T-helper 17 cell (primary cell): ENCODE measurements at regions not wholly inside any gene's neighbourhood (a gene's known extent, or its start where the extent isn't known, plus 50 kb on each side); places are given as distances from the start of the nearest gene placed in this dataset.

ENCODE experiments used
- ATAC-seq: fragments of 150-1000 bp; cut with Tn5 transposase; 2 replicates; pipeline ENCODE4 v1.10.0; 2021; ENCODE audit warnings: mild to moderate bottlenecking, moderate library complexity
- DNase-seq, 3 donors: peaks; one replicate each; pipeline versions ENCODE4 v3.0.0 to v3.0.0-alpha.2; 2020 to 2021
- H3K9me3 ChIP-seq: one replicate; pipeline ENCODE4 v1.7.0; 2013; ENCODE audit warnings: low read length, mild to moderate bottlenecking; ENCODE audit not compliant: control insufficient read depth, poor library complexity, severe bottlenecking
- H3K27ac Mint-ChIP-seq: one replicate; pipeline ENCODE4 v1.8.0; 2022; ENCODE audit warnings: mild to moderate bottlenecking, moderate library complexity, mixed read lengths
- H3K27me3 Mint-ChIP-seq: one replicate; pipeline ENCODE4 v1.8.0; 2022; ENCODE audit warnings: mixed read lengths
- H3K36me3 Mint-ChIP-seq: one replicate; pipeline ENCODE4 v1.8.0; 2022; ENCODE audit warnings: low read depth, mixed read lengths
- H3K4me1 Mint-ChIP-seq: one replicate; pipeline ENCODE4 v1.8.0; 2022; ENCODE audit warnings: mild to moderate bottlenecking, mixed read lengths
- H3K4me3 Mint-ChIP-seq: one replicate; pipeline ENCODE4 v1.8.0; 2022; ENCODE audit warnings: mild to moderate bottlenecking, moderate library complexity, mixed read lengths

DNA sequence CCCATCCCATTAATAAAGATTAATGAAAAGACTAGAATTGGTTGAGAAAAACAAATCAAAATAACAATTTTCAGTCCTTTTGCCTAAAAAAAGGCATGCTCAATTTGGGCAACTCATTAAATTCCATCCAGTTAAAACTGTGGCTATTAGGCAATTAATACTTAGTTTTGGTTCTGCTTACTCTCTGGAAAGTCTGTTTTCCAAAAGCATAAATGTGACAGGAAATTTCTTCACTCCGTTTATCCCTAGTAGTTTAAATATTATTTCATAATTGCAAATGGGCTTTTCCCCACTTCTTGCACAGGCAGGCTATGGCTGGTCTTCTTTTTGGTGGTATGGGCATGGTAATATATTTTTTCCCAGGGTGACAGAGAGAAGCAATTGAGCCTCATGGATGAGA lies 373.3 kb upstream of the KLF4 start:
- Mint-ChIP-seq H3K27ac (no peak overlapping the region), H3K27me3 (no peaks in the 10 kb centered on the region), H3K4me1 (no peaks in the 10 kb centered on the region), H3K4me3 (no peak overlapping the region), H3K36me3 (no peaks in the 10 kb centered on the region)
- DNase-seq: no peak
- ATAC-seq: no peak
- H3K9me3 ChIP-seq: no peaks in the 10 kb centered on the region

DNA sequence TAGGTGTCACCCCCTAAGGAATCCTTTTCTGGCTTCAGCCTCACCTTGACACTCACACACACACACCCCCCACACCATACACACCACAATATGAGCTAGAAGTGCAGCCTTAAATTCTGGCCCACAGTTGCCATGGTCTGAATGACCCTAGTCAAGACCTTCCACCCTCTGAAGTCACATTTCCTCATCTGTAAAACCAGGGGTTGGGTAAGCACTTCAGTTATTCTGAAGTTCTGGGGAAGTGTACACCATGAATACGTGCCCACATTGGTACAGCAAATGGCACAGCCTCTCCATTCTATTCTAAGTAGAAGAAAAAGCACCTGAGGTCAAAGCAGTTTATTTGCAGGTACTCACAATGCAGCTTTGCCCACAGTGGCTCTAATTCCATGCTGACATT lies 372.8 kb upstream of the KLF4 start:
- no peak for ATAC-seq

DNA sequence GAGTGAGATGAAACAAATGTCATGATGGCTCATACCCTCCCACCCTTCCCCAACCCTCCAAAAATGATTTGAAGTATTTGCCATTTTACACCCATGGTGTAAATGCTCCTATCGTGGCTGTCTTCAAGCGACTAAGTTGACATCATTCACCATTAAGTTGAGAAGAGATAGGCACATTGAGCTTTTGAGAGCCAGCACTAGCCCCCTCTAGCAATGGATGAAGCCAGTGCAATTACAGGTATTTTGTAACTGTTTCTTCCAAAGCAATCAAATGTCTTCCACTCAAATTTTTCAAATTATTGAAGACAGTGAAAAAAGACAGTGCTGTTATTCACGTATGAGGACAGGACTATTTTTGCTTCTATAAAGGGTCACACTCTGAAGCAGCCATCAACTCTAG lies 371.5 kb upstream of the KLF4 start:
- no peaks in the 10 kb centered on the region for H3K9me3 ChIP-seq
- no peaks in the 10 kb centered on the region for H3K4me1 Mint-ChIP-seq
- no peak for DNase-seq
- no peak overlapping the region for H3K4me3 Mint-ChIP-seq
- no peaks in the 10 kb centered on the region for H3K36me3 Mint-ChIP-seq
- no peaks in the 10 kb centered on the region for H3K27me3 Mint-ChIP-seq
- H3K27ac Mint-ChIP-seq: no peak overlapping the region
- no peak for ATAC-seq

More for the DNA sequence above, 372.8 kb upstream of the KLF4 start:
- Mint-ChIP-seq H3K27me3 (no peaks in the 10 kb centered on the region), H3K4me3 (no peak overlapping the region), H3K4me1 (no peaks in the 10 kb centered on the region), H3K36me3 (no peaks in the 10 kb centered on the region), H3K27ac (no peak overlapping the region)
- H3K9me3 ChIP-seq: no peaks in the 10 kb centered on the region
- DNase-seq: no peak

DNA sequence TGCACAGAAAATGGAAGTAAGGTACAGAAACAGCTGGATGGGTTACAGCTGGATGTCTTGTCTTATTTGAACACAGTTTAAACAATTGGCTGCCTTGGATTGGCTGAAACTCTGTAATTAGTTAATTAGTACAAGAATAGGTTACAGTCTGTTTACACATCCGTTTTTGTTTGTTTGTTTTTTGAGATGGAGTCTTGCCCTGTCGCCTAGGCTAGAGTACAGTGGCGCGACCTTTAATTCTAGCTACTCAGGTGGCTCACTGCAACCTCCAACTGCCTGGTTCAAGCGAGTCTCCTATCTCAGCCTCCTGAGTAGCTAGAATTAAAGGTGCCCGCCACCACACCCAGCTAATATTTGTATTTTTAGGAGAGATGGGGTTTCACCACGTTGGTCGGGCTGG lies 368.7 kb upstream of the KLF4 start:
- DNase-seq (no peak), ATAC-seq (no peak)
- no peaks in the 10 kb centered on the region for H3K27me3 Mint-ChIP-seq
- H3K4me3 Mint-ChIP-seq: no peak overlapping the region
- H3K9me3 ChIP-seq: no peaks in the 10 kb centered on the region
- no peaks in the 10 kb centered on the region for H3K4me1 Mint-ChIP-seq
- no peaks in the 10 kb centered on the region for H3K36me3 Mint-ChIP-seq
- no peak overlapping the region for H3K27ac Mint-ChIP-seq

DNA sequence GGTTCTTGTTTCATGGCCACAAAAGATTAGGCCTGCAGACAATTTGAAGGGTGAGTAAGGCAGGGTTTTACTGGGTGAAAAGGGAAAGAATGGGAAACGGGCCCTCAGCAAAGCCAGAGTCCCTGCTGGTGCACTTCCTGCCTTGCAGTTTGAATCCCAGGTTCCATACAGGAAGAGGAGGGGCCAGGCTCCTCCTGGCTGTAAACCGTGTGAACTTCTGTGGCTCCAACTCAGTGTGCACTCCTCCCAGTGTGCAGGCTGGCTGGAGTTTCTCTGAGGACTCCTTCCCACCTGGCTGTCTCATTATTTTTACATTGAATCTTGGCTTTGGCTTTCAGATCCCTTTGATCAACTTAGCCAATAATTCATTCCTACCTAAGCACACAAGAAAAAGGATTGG lies 367.1 kb upstream of the KLF4 start:
- no peak for DNase-seq
- H3K27ac Mint-ChIP-seq: no peak overlapping the region
- H3K36me3 Mint-ChIP-seq: no peaks in the 10 kb centered on the region
- H3K27me3 Mint-ChIP-seq: no peaks in the 10 kb centered on the region
- ATAC-seq: no peak
- no peaks in the 10 kb centered on the region for H3K9me3 ChIP-seq
- H3K4me1 Mint-ChIP-seq: no peaks in the 10 kb centered on the region
- H3K4me3 Mint-ChIP-seq: no peak overlapping the region

DNA sequence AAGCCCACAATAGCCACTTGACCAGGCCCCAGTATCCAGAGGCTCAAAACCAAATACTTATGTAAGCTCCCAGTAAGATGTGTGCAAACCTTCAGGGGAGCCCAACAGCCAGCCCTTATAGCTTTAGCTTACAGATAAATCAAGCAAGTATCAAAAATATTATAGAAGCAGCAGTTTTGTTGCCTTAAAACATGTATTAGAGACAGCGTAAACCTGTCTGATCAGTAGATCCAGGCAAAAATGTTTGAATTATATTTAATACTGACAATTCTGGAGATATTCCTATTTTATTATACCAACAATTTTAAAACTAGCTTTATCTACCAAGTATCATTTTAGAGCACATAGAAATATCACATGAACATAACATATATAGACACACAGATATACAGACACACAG lies 365.6 kb upstream of the KLF4 start:
- Mint-ChIP-seq H3K27ac (no peak overlapping the region), H3K4me3 (no peak overlapping the region), H3K4me1 (no peaks in the 10 kb centered on the region), H3K36me3 (no peaks in the 10 kb centered on the region), H3K27me3 (no peaks in the 10 kb centered on the region)
- no peaks in the 10 kb centered on the region for H3K9me3 ChIP-seq
- DNase-seq: no peak
- ATAC-seq: no peak

DNA sequence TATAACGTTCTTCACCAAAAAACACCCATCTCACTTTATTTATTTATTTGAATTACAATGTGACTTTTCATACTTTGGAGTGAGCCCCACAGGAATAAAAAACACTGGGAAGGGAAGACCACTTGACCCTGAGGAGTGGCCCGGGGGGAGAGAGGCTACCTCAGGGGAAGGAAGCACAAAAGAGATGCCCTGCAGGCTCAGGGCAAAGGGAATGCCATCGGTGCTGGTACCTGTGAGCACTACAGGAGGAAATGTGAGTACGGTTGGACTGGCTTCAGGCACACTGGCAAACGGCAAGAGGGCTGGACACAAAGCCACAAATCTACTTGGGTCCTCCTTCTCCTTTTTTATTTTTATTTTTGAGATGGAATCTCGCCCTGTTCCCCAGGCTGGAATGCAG lies 363.9 kb upstream of the KLF4 start:
- ATAC-seq: no peak
- Mint-ChIP-seq H3K27ac (no peak overlapping the region), H3K4me1 (no peaks in the 10 kb centered on the region), H3K4me3 (no peak overlapping the region), H3K27me3 (no peaks in the 10 kb centered on the region), H3K36me3 (no peaks in the 10 kb centered on the region)
- no peak for DNase-seq
- no peaks in the 10 kb centered on the region for H3K9me3 ChIP-seq

DNA sequence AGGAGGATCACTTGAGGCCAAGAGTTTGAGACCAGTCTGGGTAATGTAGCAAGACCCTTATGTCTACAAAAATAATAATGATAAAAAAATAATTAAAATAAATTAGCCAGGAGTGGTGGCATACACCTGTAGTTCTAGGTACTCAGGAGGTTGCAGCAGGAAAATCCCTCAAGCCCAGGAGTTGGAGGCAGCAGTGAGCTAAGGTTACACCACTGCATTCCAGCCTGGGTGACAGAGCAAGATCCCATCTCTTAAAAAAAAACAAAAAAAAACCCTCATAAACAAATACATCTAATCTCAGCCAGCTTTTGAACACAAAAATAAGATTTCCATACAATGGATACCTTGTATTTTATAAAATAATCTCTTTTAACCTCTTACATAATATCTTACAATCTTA lies 363.3 kb upstream of the KLF4 start:
- no peaks in the 10 kb centered on the region for H3K36me3 Mint-ChIP-seq
- no peaks in the 10 kb centered on the region for H3K4me1 Mint-ChIP-seq
- H3K4me3 Mint-ChIP-seq: no peak overlapping the region
- H3K27me3 Mint-ChIP-seq: no peaks in the 10 kb centered on the region
- H3K27ac Mint-ChIP-seq: no peak overlapping the region
- no peaks in the 10 kb centered on the region for H3K9me3 ChIP-seq
- ATAC-seq: no peak
- no peak for DNase-seq

DNA sequence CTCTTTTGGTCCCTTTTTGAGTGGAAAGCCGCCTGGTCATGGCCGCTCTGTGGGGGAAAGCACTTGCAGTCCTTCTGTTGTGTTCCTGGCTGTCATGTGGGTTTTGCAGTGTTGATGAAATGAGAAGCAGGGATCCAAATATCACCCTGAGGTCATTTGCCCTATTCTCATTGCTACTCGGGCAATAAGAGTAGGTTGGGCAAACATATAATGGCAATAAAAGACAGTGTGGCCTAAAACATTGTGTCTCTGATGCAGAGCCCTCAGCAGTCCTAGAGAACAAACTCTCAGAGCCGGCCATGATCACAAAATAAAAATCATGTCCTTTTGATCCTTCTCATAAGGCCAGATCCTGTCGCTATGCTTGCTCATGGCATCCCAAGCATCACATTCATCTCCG lies 361.1 kb upstream of the KLF4 start:
- no peaks in the 10 kb centered on the region for H3K9me3 ChIP-seq
- Mint-ChIP-seq H3K27me3 (no peaks in the 10 kb centered on the region), H3K4me1 (no peaks in the 10 kb centered on the region), H3K36me3 (no peaks in the 10 kb centered on the region), H3K27ac (no peak overlapping the region), H3K4me3 (no peak overlapping the region)
- ATAC-seq (no peak), DNase-seq (no peak)

DNA sequence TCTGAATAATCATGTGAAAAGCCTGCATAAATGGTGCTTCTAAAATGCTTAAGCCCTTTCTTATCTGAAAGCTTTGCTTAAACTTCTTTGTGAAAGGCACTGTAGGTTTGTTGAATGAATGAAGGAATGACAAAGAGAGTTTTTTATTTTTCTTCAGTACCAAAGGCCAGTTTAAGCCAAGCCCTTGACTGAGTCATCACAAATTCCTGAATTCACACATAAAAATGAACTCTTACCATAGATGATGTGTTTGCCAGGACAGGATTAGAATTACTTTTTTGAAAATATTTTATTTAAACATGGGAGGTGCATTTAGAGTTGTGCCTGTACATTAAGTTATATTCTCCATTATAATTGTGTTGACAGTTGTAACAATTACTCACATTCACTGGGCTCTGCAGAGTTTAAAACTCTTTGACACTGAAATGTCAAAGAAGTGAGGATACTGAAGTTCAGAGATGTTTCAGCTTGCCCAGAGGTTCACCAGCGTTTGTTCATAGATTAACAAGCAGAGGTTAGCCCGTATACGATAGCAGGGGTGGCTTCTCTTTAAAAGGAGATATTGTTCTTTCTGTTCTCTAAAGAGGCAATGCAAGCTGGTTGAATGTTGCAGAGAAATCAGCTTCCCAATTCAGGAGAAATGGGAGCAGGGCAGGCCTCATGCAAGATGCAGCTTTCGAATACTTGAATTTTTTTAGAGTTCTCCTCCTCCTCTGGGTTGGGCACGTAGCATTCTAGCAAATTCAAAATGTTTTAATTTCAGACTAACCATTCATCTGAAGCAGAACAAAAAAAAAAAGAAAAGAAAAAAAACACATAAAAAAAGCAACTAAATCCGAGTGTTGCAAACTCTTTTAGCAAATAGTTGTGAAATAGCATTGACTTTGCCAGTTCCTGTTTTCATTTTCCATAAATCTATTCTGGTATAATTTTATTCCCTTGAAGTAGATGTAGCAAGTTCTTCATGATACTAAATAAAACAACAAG lies 358.7 kb upstream of the KLF4 start:
- no peak overlapping the region for H3K27ac Mint-ChIP-seq
- no peaks in the 10 kb centered on the region for H3K36me3 Mint-ChIP-seq

DNA sequence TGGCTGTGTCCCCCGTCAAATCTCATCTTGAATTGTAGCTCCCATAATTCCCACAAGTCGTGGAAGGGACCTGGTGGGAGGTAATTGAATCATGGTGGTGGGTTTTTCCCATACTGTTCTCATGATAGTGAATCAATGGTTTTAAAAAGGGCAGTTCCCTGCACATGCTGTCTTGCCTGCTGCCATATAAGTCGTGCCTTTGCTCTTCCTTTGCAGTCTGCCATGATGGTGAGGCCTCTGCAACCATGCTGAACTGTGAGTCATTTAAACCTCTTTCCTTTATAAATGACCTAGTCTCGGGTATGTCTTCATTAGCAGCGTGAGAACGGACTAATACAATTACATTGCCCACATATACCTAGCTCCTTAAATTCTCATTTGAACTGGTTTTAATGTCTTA lies 353.0 kb upstream of the KLF4 start:
- Mint-ChIP-seq H3K36me3 (no peaks in the 10 kb centered on the region), H3K4me3 (no peak overlapping the region), H3K4me1 (no peaks in the 10 kb centered on the region), H3K27ac (no peak overlapping the region), H3K27me3 (no peaks in the 10 kb centered on the region)
- ATAC-seq: no peak
- DNase-seq: no peak
- no peaks in the 10 kb centered on the region for H3K9me3 ChIP-seq

More for the DNA sequence above, 358.7 kb upstream of the KLF4 start:
- Mint-ChIP-seq H3K27me3 (no peaks in the 10 kb centered on the region), H3K4me3 (no peak overlapping the region), H3K4me1 (no peaks in the 10 kb centered on the region)
- ATAC-seq (no peak), DNase-seq (no peak)
- no peaks in the 10 kb centered on the region for H3K9me3 ChIP-seq

DNA sequence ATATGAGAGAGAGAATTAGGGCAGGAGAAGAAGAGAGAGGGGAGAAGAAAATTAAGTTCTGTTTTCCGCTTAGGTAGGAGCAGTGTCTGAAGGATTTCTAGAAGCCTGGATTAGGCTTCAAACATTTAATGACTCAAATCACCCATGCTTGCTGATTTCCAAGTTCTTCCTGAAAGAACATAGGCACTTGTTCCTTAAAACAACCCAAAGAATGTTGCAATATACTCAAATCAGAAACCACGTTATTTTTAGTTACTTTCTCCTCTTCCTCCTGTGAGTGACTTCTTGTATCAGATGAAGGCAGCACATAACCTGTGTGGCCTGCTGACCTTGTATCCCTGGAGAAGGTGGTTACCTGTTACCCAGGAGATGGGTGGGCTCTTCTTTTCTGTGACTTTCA lies 351.5 kb upstream of the KLF4 start:
- no peak overlapping the region for H3K4me3 Mint-ChIP-seq
- H3K4me1 Mint-ChIP-seq: no peaks in the 10 kb centered on the region
- H3K36me3 Mint-ChIP-seq: no peaks in the 10 kb centered on the region
- ATAC-seq: no peak
- DNase-seq: no peak
- H3K9me3 ChIP-seq: no peaks in the 10 kb centered on the region
- H3K27me3 Mint-ChIP-seq: no peaks in the 10 kb centered on the region
- no peak overlapping the region for H3K27ac Mint-ChIP-seq

DNA sequence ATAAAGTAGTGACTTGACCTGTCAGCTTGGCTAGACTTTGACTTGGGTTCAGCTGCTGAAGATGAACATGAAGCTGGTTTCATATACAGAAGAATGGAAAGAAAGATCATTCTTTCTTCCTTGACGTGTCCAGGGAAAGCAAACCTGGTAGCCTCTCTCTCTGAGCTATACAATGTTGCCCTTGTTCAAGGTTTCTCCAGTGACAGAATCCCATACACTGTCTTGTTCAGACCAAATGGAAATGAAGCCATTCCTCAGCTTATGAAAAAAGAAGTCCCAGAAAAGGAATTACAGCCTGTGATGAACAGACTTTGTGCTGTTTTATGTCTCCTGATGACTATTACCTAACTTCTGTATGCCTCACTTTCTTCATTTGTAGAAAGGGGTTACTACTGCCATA lies 349.8 kb upstream of the KLF4 start:
- Mint-ChIP-seq H3K4me1 (no peaks in the 10 kb centered on the region), H3K27ac (no peak overlapping the region), H3K36me3 (no peaks in the 10 kb centered on the region), H3K27me3 (no peaks in the 10 kb centered on the region), H3K4me3 (no peak overlapping the region)
- no peak for ATAC-seq
- no peaks in the 10 kb centered on the region for H3K9me3 ChIP-seq
- DNase-seq: no peak

DNA sequence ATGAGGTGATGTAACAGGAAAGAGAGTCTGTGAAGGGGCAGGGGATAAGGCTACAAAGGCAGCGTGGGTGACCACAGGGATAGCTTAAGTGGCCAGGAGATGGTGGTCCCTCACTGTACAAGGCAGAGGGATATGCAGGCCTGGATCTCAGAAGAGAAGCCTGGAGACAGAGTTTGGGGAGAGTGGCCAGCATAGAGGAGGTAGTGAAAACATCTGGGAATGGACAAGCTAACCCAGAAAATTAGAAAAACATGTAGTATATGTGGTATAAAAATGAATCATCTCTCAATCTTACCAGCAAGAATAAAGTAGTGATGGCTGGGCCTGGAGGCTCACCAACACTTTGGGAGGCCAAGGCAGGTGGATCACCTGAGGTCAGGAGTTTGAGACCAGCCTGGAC lies 349.2 kb upstream of the KLF4 start:
- H3K9me3 ChIP-seq: no peaks in the 10 kb centered on the region
- no peaks in the 10 kb centered on the region for H3K27me3 Mint-ChIP-seq
- no peak overlapping the region for H3K27ac Mint-ChIP-seq
- H3K4me1 Mint-ChIP-seq: no peaks in the 10 kb centered on the region
- H3K4me3 Mint-ChIP-seq: no peak overlapping the region
- no peak for ATAC-seq
- H3K36me3 Mint-ChIP-seq: no peaks in the 10 kb centered on the region
- DNase-seq: no peak
